ENCODE measurements at regions not wholly inside any gene's neighbourhood (a gene's known extent, or its start where the extent isn't known, plus 50 kb on each side); places are given as distances from the start of the nearest gene placed in this dataset.

GRCh38 chr7:94239661-94240234, 154.9 kb upstream of the COL1A2 start:
- no peak for DNase-seq

GRCh38 chr7:94240902-94241301, 153.8 kb upstream of the COL1A2 start:
- no peak for DNase-seq

- no peak for DNase-seq
Measured at GRCh38 chr7:94241402-94241925, 153.2 kb upstream of the COL1A2 start.

- no peak for DNase-seq
Measured at GRCh38 chr7:94243066-94243711, 151.5 kb upstream of the COL1A2 start.

GRCh38 chr7:94244760-94245159, 149.9 kb upstream of the COL1A2 start:
- DNase-seq, result no peak

GRCh38 chr7:94245500-94245899, 149.2 kb upstream of the COL1A2 start:
- DNase-seq, result no peak

- no peak for DNase-seq
Measured at GRCh38 chr7:94247970-94248369, 146.7 kb upstream of the COL1A2 start.

- no peak for DNase-seq
Measured at GRCh38 chr7:94249631-94250030, 145.1 kb upstream of the COL1A2 start.

GRCh38 chr7:94250124-94250523, 144.6 kb upstream of the COL1A2 start:
- DNase-seq, result no peak

GRCh38 chr7:94250987-94251386, 143.7 kb upstream of the COL1A2 start:
- DNase-seq, result no peak

GRCh38 chr7:94252124-94252523, 142.6 kb upstream of the COL1A2 start:
- no peak for DNase-seq

- DNase-seq, result no peak
Measured at GRCh38 chr7:94252971-94253370, 141.7 kb upstream of the COL1A2 start.

- DNase-seq, result no peak
Measured at GRCh38 chr7:94253686-94254085, 141.0 kb upstream of the COL1A2 start.

GRCh38 chr7:94258418-94259300, 136.0 kb upstream of the COL1A2 start:
- no peak for DNase-seq

GRCh38 chr7:94261067-94261466, 133.6 kb upstream of the COL1A2 start:
- no peak for DNase-seq

GRCh38 chr7:94264756-94265155, 129.9 kb upstream of the COL1A2 start:
- no peak for DNase-seq

GRCh38 chr7:94265456-94265855, 129.2 kb upstream of the COL1A2 start:
- no peak for DNase-seq

- DNase-seq, result no peak
Measured at GRCh38 chr7:94266238-94266644, 128.5 kb upstream of the COL1A2 start.

GRCh38 chr7:94270772-94271171, 123.9 kb upstream of the COL1A2 start:
- no peak for DNase-seq

- DNase-seq, result no peak
Measured at GRCh38 chr7:94272821-94273583, 121.7 kb upstream of the COL1A2 start.

GRCh38 chr7:94274828-94275227, 119.9 kb upstream of the COL1A2 start:
- no peak for DNase-seq

GRCh38 chr7:94276027-94276426, 118.7 kb upstream of the COL1A2 start:
- DNase-seq, result no peak

- DNase-seq, result peak; percentile 13
Measured at GRCh38 chr7:94276795-94277194, 117.9 kb upstream of the COL1A2 start.
